Neural progenitor cell (in vitro differentiated cells): ENCODE measurements at regions not wholly inside any gene's neighbourhood (a gene's known extent, or its start where the extent isn't known, plus 50 kb on each side); places are given as distances from the start of the nearest gene placed in this dataset.

Experiments used
- DNase-seq: peaks from one replicate; pipeline ENCODE4 v3.0.0-alpha.2; 2016; ENCODE audit warnings: low spot score
- H2AFZ ChIP-seq: fragments of 200-600 bp; sonication (generic); replicated peaks from 2 replicates; pipeline ENCODE4 v1.6.1; 2016; ENCODE audit warnings: antibody characterized with exemption
- H3F3A ChIP-seq: fragments of 200-600 bp; sonication (generic); 2 replicates; pipeline ENCODE4 v1.6.1; 2016; ENCODE audit warnings: antibody characterized with exemption, low read depth
- H3K27ac ChIP-seq: fragments of 200-600 bp; sonication (generic); 2 replicates; pipeline ENCODE4 v1.5.1; 2016; ENCODE audit warnings: mild to moderate bottlenecking
- H3K27me3 ChIP-seq: fragments of 200-600 bp; sonication (generic); 2 replicates; pipeline ENCODE4 v1.6.1; 2016; ENCODE audit warnings: mild to moderate bottlenecking, moderate library complexity
- H3K36me3 ChIP-seq: fragments of 200-600 bp; sonication (generic); 2 replicates; pipeline ENCODE4 v1.5.1; 2016
- H3K4me1 ChIP-seq: fragments of 200-600 bp; sonication (generic); 2 replicates; pipeline ENCODE4 v1.6.1; 2016; ENCODE audit warnings: mixed run types
- H3K4me2 ChIP-seq: fragments of 200-600 bp; sonication (generic); 2 replicates; pipeline ENCODE4 v1.6.1; 2016
- H3K4me3 ChIP-seq: fragments of 200-600 bp; sonication (generic); 2 replicates; pipeline ENCODE4 v1.5.1; 2016
- H3K79me2 ChIP-seq: fragments of 200-600 bp; sonication (generic); 2 replicates; pipeline ENCODE4 v1.6.1; 2016; ENCODE audit warnings: low read depth
- H3K9ac ChIP-seq: fragments of 200-600 bp; sonication (generic); 2 replicates; pipeline ENCODE4 v1.6.1; 2016
- H3K9me3 ChIP-seq: fragments of 200-600 bp; sonication (generic); 2 replicates; pipeline ENCODE4 v1.5.1; 2016; ENCODE audit warnings: low read depth
- H4K20me1 ChIP-seq: fragments of 200-600 bp; sonication (generic); 2 replicates; pipeline ENCODE4 v1.6.1; 2016; ENCODE audit warnings: low read depth
- H3K27ac Mint-ChIP-seq: 3 replicates; pipeline ENCODE4 v1.8.0; 2021; ENCODE audit warnings: mixed read lengths
- H3K27me3 Mint-ChIP-seq: 2 replicates; pipeline ENCODE4 v1.8.0; 2022; ENCODE audit warnings: low read depth, mild to moderate bottlenecking, inconsistent platforms, moderate library complexity, mixed read lengths; ENCODE audit not compliant: insufficient read depth
- H3K36me3 Mint-ChIP-seq: 3 replicates; pipeline ENCODE4 v1.8.0; 2021; ENCODE audit warnings: mixed read lengths
- H3K4me1 Mint-ChIP-seq: 3 replicates; pipeline ENCODE4 v1.8.0; 2021; ENCODE audit warnings: mixed read lengths
- H3K4me3 Mint-ChIP-seq: 3 replicates; pipeline ENCODE4 v1.8.0; 2021; ENCODE audit warnings: mild to moderate bottlenecking, moderate library complexity, mixed read lengths
- H3K9me3 Mint-ChIP-seq: 3 replicates; pipeline ENCODE4 v1.8.0; 2020; ENCODE audit warnings: mixed read lengths
- EZH2 ChIP-seq: fragments of 200-600 bp; sonication (generic); IDR thresholded peaks from 2 replicates; pipeline ENCODE4 v1.6.1; 2017; ENCODE audit warnings: antibody characterized with exemption, mild to moderate bottlenecking, moderate library complexity
- EZH2phosphoT487 ChIP-seq: fragments of 200-600 bp; sonication (generic); IDR thresholded peaks from 2 replicates; pipeline ENCODE4 v1.6.1; 2017; ENCODE audit warnings: antibody characterized with exemption
- TF ChIP-seq, protein P1 (sequence below): fragments of 200-600 bp; sonication (generic); IDR thresholded peaks from 2 replicates; pipeline ENCODE4 v1.5.1; 2017; ENCODE audit warnings: antibody characterized with exemption, mild to moderate bottlenecking

DNA sequence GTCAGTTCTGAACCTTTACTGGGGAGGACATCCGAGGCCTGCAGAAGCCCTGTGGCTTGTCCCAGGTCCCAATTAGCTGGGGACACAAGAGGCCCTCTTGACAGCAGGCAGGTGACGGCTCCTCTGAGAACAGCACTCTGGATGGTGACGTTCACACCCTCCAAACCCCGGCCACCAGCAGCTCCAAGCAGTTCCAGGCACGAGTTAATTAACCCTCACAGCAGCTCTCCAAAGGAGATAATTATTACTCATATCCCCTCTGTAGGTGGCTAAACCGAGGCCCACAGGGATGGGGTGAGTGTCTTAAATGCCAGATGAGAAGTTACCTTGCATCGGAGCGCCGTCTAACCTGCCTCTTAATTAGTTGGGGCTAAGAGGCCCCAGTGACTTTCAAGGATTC, 168.9 kb upstream of the CIBAR2 start:
- Histone ChIP-seq H4K20me1 (peaks cover 6% of the 10 kb centered on the region), H3F3A (peaks cover 19% of the 10 kb centered on the region), H3K9me3 (no peaks in the 10 kb centered on the region), H3K4me2 (peak overlapping the region; percentile 36), H3K4me1 (peaks cover 56% of the 10 kb centered on the region), H3K27me3 (no peaks in the 10 kb centered on the region), H2AFZ (no peak overlapping the region), H3K4me3 (no peak overlapping the region), H3K9ac (no peak overlapping the region), H3K79me2 (no peaks in the 10 kb centered on the region), H3K27ac (no peak overlapping the region), H3K36me3 (no peaks in the 10 kb centered on the region)
- no peak overlapping the region for H3K4me3 Mint-ChIP-seq
- peaks cover 28% of the 10 kb centered on the region for H3K27me3 Mint-ChIP-seq
- no peaks in the 10 kb centered on the region for H3K9me3 Mint-ChIP-seq
- peaks cover 62% of the 10 kb centered on the region for H3K4me1 Mint-ChIP-seq
- no peak overlapping the region for H3K27ac Mint-ChIP-seq
- DNase-seq, result no peak
- TF ChIP-seq EZH2phosphoT487 (no peak), EZH2 (no peak)
- TF ChIP-seq, protein P1, sequence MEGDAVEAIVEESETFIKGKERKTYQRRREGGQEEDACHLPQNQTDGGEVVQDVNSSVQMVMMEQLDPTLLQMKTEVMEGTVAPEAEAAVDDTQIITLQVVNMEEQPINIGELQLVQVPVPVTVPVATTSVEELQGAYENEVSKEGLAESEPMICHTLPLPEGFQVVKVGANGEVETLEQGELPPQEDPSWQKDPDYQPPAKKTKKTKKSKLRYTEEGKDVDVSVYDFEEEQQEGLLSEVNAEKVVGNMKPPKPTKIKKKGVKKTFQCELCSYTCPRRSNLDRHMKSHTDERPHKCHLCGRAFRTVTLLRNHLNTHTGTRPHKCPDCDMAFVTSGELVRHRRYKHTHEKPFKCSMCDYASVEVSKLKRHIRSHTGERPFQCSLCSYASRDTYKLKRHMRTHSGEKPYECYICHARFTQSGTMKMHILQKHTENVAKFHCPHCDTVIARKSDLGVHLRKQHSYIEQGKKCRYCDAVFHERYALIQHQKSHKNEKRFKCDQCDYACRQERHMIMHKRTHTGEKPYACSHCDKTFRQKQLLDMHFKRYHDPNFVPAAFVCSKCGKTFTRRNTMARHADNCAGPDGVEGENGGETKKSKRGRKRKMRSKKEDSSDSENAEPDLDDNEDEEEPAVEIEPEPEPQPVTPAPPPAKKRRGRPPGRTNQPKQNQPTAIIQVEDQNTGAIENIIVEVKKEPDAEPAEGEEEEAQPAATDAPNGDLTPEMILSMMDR, result no peak
- H3K36me3 Mint-ChIP-seq, result no peaks in the 10 kb centered on the region

DNA sequence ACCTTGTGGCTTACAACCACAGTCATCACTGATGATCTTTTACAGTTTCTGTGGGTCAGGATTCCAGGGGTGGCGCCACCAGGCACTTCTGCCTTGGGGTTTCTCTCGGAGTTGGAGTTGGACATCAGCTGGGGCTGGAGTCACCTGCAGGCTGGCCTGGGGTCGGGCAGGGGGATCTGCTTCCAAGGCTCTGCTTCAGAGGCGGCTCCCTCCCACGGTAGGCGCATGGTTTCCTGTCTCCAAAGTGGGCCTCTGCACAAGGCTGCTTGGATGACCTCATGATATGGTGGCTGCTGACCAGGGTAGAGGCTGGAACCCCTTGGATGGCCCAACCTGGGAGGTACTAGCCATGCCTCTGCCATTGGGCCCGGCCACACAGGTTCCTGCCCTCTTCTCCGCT, 170.6 kb upstream of the CIBAR2 start:
- no peaks in the 10 kb centered on the region for H3K79me2 ChIP-seq
- no peak overlapping the region for H3K4me2 ChIP-seq
- DNase-seq, result no peak
- no peaks in the 10 kb centered on the region for H3K36me3 ChIP-seq
- Mint-ChIP-seq H3K36me3 (no peaks in the 10 kb centered on the region), H3K9me3 (no peaks in the 10 kb centered on the region), H3K27me3 (peaks cover 33% of the 10 kb centered on the region), H3K27ac (no peak overlapping the region), H3K4me3 (no peak overlapping the region), H3K4me1 (peaks cover 68% of the 10 kb centered on the region)
- TF ChIP-seq EZH2 (no peak), EZH2phosphoT487 (no peak)
- TF ChIP-seq, protein P1, result no peak
- no peak overlapping the region for H3K27ac ChIP-seq
- H3K9me3 ChIP-seq, result no peaks in the 10 kb centered on the region
- H3K4me3 ChIP-seq, result no peak overlapping the region
- H3K27me3 ChIP-seq, result no peaks in the 10 kb centered on the region
- H2AFZ ChIP-seq, result no peak overlapping the region
- H3K9ac ChIP-seq, result no peak overlapping the region
- peaks cover 6% of the 10 kb centered on the region for H4K20me1 ChIP-seq
- H3F3A ChIP-seq, result peaks cover 20% of the 10 kb centered on the region
- H3K4me1 ChIP-seq, result peaks cover 51% of the 10 kb centered on the region

DNA sequence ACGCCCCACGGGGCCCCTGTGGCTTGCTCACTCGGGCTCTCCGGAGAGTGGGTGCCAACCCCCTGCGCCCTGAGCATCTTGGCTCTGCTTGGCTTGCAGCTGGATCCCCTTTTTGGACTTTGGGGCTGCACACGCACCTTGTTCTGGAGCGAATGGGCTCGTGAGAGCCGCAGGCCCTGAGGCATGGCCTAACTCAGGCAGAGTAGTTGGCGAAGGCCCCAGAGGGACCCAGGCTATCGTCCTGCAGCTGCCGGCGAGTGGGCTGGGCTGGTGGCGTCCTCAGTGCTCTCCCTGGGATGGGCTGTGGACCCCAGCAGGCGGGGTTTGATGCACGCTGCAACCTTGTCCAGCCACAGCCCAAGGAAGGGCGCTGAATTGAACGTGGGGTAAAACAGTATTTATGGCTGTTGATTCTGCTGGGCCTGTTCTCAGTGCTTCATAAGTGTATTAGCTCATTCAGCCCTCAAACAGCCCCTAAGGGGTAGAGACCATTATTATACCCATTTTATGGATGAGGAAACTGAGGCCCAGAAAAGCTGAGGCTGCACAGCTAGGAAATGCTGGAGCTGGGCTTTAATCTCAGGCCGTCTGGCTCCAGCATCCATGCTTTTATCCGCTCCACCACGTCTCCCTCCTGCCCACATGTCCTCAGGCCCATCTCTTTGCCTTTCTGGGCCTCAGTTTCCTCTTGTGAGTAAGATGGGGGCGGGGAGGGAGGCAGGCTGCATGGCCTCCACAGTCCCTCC, 171.2 kb upstream of the CIBAR2 start:
- peaks cover 6% of the 10 kb centered on the region for H4K20me1 ChIP-seq
- H3K4me1 Mint-ChIP-seq, result peaks cover 68% of the 10 kb centered on the region
- no peak overlapping the region for H2AFZ ChIP-seq
- no peak overlapping the region for H3K4me3 ChIP-seq
- no peak overlapping the region for H3K27ac ChIP-seq
- TF ChIP-seq EZH2 (no peak), EZH2phosphoT487 (no peak)
- TF ChIP-seq, protein P1, result no peak
- no peaks in the 10 kb centered on the region for H3K79me2 ChIP-seq
- H3K9ac ChIP-seq, result no peak overlapping the region
- no peaks in the 10 kb centered on the region for H3K27me3 ChIP-seq
- DNase-seq, result no peak
- H3F3A ChIP-seq, result peaks cover 20% of the 10 kb centered on the region
- H3K36me3 ChIP-seq, result no peaks in the 10 kb centered on the region
- H3K4me2 ChIP-seq, result peak overlapping the region; percentile 28
- H3K9me3 Mint-ChIP-seq, result no peaks in the 10 kb centered on the region
- H3K27ac Mint-ChIP-seq, result no peak overlapping the region
- peaks cover 46% of the 10 kb centered on the region for H3K4me1 ChIP-seq
- no peaks in the 10 kb centered on the region for H3K9me3 ChIP-seq
- H3K27me3 Mint-ChIP-seq, result peaks cover 33% of the 10 kb centered on the region
- no peak overlapping the region for H3K4me3 Mint-ChIP-seq
- H3K36me3 Mint-ChIP-seq, result no peaks in the 10 kb centered on the region
